IMR-90 (cell line): ENCODE measurements at regions not wholly inside any gene's neighbourhood (a gene's known extent, or its start where the extent isn't known, plus 50 kb on each side); places are given as distances from the start of the nearest gene placed in this dataset.

ENCODE experiments used
- ATAC-seq: fragments of 200-7000 bp; cut with Tn5 transposase; 2 replicates; pipeline ENCODE4 v1.9.1; 2020; ENCODE audit warnings: low read depth, mild to moderate bottlenecking, moderate library complexity
- BruUV-seq: library from RNA; stranded (reverse); fragments of 400-500 nt; replicated peaks from 2 replicates; lab custom pipeline; 2021; lab: Mats Ljungman, UMichigan
- CTCF ChIA-PET: fragments of 300-600 bp; formaldehyde crosslinking; extraction: SDS; loops from one replicate; lab custom pipeline; 2021; ENCODE audit warnings: antibody characterized with exemption; lab: Yijun Ruan, JAX
- POLR2A ChIA-PET: fragments of 300-600 bp; sonication (Branson Sonifier 250); formaldehyde crosslinking; loops from one replicate; lab custom pipeline; 2022; ENCODE audit warnings: antibody characterized with exemption; ENCODE audit not compliant: unreplicated experiment; lab: Charles Lee
- DNase-seq: peaks from one replicate; pipeline ENCODE4 v3.0.0; 2013
- H2AFZ ChIP-seq: replicated peaks from 2 replicates; pipeline ENCODE3; 2013; ENCODE audit warnings: low read length, mild to moderate bottlenecking; ENCODE audit not compliant: poor library complexity
- H2AK5ac ChIP-seq: 2 replicates; pipeline ENCODE4 v1.6.1; 2013; ENCODE audit warnings: low read depth, low read length, inconsistent platforms
- H2AK9ac ChIP-seq: replicated peaks from 2 replicates; pipeline ENCODE3; 2013; ENCODE audit warnings: mild to moderate bottlenecking, low read depth, low read length, moderate library complexity; ENCODE audit not compliant: poor library complexity
- H2BK120ac ChIP-seq: 2 replicates; pipeline ENCODE4 v1.6.1; 2013; ENCODE audit warnings: low read depth, low read length, inconsistent platforms
- H2BK15ac ChIP-seq: 3 replicates; pipeline ENCODE4 v1.6.1; 2013; ENCODE audit warnings: low read depth, low read length, inconsistent platforms
- H2BK20ac ChIP-seq: 2 replicates; pipeline ENCODE4 v1.6.1; 2013; ENCODE audit warnings: low read depth, mild to moderate bottlenecking, inconsistent platforms, low read length, moderate library complexity
- H2BK5ac ChIP-seq: 2 replicates; pipeline ENCODE4 v1.6.1; 2013; ENCODE audit warnings: mild to moderate bottlenecking, low read depth, low read length, inconsistent platforms; ENCODE audit not compliant: poor library complexity, severe bottlenecking
- H3K14ac ChIP-seq: replicated peaks from 2 replicates; pipeline ENCODE4 v1.6.1; 2013; ENCODE audit warnings: low read depth, low read length, inconsistent platforms
- H3K18ac ChIP-seq: 2 replicates; pipeline ENCODE4 v1.6.1; 2013; ENCODE audit warnings: low read depth, low read length, control low read depth
- H3K23ac ChIP-seq: 2 replicates; pipeline ENCODE4 v1.6.1; 2013; ENCODE audit warnings: low read depth, low read length, inconsistent platforms
- H3K27ac ChIP-seq: 2 replicates; pipeline ENCODE4 v1.5.1; 2013; ENCODE audit warnings: mild to moderate bottlenecking, control low read depth, low read length; ENCODE audit not compliant: insufficient read depth
- H3K27me3 ChIP-seq: 2 replicates; pipeline ENCODE4 v1.6.1; 2013; ENCODE audit warnings: low read length; ENCODE audit not compliant: control insufficient read depth, insufficient read depth
- H3K36me3 ChIP-seq: 2 replicates; pipeline ENCODE4 v1.6.1; 2013; ENCODE audit warnings: low read length, mixed read lengths; ENCODE audit not compliant: control insufficient read depth, insufficient read depth
- H3K4ac ChIP-seq: 2 replicates; pipeline ENCODE4 v1.6.1; 2013; ENCODE audit warnings: low read depth, low read length, inconsistent platforms
- H3K4me1 ChIP-seq: 2 replicates; pipeline ENCODE4 v1.6.1; 2013; ENCODE audit warnings: low read length, mixed read lengths; ENCODE audit not compliant: control insufficient read depth, insufficient read depth
- H3K4me2 ChIP-seq: 2 replicates; pipeline ENCODE4 v1.6.1; 2013; ENCODE audit warnings: low read depth, mild to moderate bottlenecking, control low read depth, low read length, moderate library complexity
- H3K4me3 ChIP-seq: 2 replicates; pipeline ENCODE4 v1.5.1; 2013; ENCODE audit warnings: low read depth, mild to moderate bottlenecking, control low read depth, low read length, moderate library complexity; ENCODE audit not compliant: insufficient read depth
- H3K56ac ChIP-seq: 2 replicates; pipeline ENCODE4 v1.6.1; 2013; ENCODE audit warnings: low read length, inconsistent platforms; ENCODE audit not compliant: insufficient read depth; ENCODE audit errors: extremely low read depth
- H3K79me1 ChIP-seq, 2 experiments: 2 replicates each; pipeline ENCODE4 v1.6.1; 2013; ENCODE audit warnings: low read length in 2 of 2, inconsistent platforms in 1 of 2, low read depth in 1 of 2
- H3K9ac ChIP-seq: 2 replicates; pipeline ENCODE4 v1.6.1; 2013; ENCODE audit warnings: low read depth, low read length, control low read depth
- H3K9me1 ChIP-seq: 2 replicates; pipeline ENCODE4 v1.6.1; 2013; ENCODE audit warnings: low read length, inconsistent platforms; ENCODE audit not compliant: insufficient read depth
- H3K9me3 ChIP-seq: 2 replicates; pipeline ENCODE4 v1.6.1; 2013; ENCODE audit warnings: low read length; ENCODE audit not compliant: control insufficient read depth, insufficient read depth
- H4K20me1 ChIP-seq: 2 replicates; pipeline ENCODE4 v1.6.1; 2013; ENCODE audit warnings: low read length, inconsistent platforms; ENCODE audit not compliant: insufficient read depth
- H4K5ac ChIP-seq: 2 replicates; pipeline ENCODE4 v1.6.1; 2013; ENCODE audit warnings: mild to moderate bottlenecking, low read depth, low read length, control low read depth
- H4K8ac ChIP-seq, 2 experiments: 2 replicates each; pipeline ENCODE4 v1.6.1; 2013; ENCODE audit warnings: low read depth in 2 of 2, low read length in 2 of 2, control low read depth in 1 of 2, inconsistent platforms in 1 of 2
- H4K91ac ChIP-seq: 2 replicates; pipeline ENCODE4 v1.6.1; 2013; ENCODE audit warnings: low read depth, low read length, inconsistent platforms; ENCODE audit not compliant: insufficient read depth
- BHLHE40 ChIP-seq: fragments of 150-350 bp; IDR thresholded peaks from 2 replicates; pipeline ENCODE4 v1.6.1; 2016; ENCODE audit warnings: mild to moderate bottlenecking, low read depth, low read length
- CEBPB ChIP-seq: IDR thresholded peaks from 2 replicates; pipeline ENCODE4 v1.6.1; 2012; ENCODE audit warnings: low read depth, low read length, improper control_type of control experiment
- CHD1 ChIP-seq: IDR thresholded peaks from 2 replicates; pipeline ENCODE4 v1.6.1; 2012; ENCODE audit warnings: low read depth, low read length, improper control_type of control experiment
- CTCF ChIP-seq: conservative IDR thresholded peaks from 2 replicates; pipeline ENCODE4 v1.5.1; 2012; ENCODE audit warnings: mild to moderate bottlenecking, low read depth, low read length, improper control_type of control experiment
- ELK1 ChIP-seq: fragments of 150-350 bp; IDR thresholded peaks from 2 replicates; pipeline ENCODE4 v1.6.1; 2016; ENCODE audit warnings: low read depth, mild to moderate bottlenecking, low read length, moderate library complexity, borderline replicate concordance
- FOS ChIP-seq: fragments of 150-350 bp; IDR thresholded peaks from 2 replicates; pipeline ENCODE4 v1.6.1; 2016; ENCODE audit warnings: low read depth, low read length
- MAFK ChIP-seq: IDR thresholded peaks from 2 replicates; pipeline ENCODE4 v1.6.1; 2012; ENCODE audit warnings: low read depth, low read length, improper control_type of control experiment
- MAZ ChIP-seq: IDR thresholded peaks from 2 replicates; pipeline ENCODE4 v1.6.1; 2012; ENCODE audit warnings: low read depth, mild to moderate bottlenecking, low read length, improper control_type of control experiment, moderate library complexity, borderline replicate concordance
- MXI1 ChIP-seq: IDR thresholded peaks from 2 replicates; pipeline ENCODE4 v1.6.1; 2012; ENCODE audit warnings: low read depth, mild to moderate bottlenecking, low read length, moderate library complexity, borderline replicate concordance
- NFE2L2 ChIP-seq: fragments of 150-350 bp; IDR thresholded peaks from 2 replicates; pipeline ENCODE4 v1.6.1; 2016; ENCODE audit warnings: low read depth, mild to moderate bottlenecking, low read length
- POLR2A ChIP-seq: IDR thresholded peaks from 2 replicates; pipeline ENCODE4 v1.6.1; 2012; ENCODE audit warnings: mild to moderate bottlenecking, low read depth, low read length
- RAD21 ChIP-seq: IDR thresholded peaks from 2 replicates; pipeline ENCODE4 v1.6.1; 2012; ENCODE audit warnings: low read length, improper control_type of control experiment
- RCOR1 ChIP-seq: IDR thresholded peaks from 2 replicates; pipeline ENCODE4 v1.6.1; 2012; ENCODE audit warnings: mild to moderate bottlenecking, low read length, improper control_type of control experiment; ENCODE audit not compliant: insufficient replicate concordance
- RFX5 ChIP-seq: IDR thresholded peaks from 2 replicates; pipeline ENCODE4 v1.8.0; 2012; ENCODE audit warnings: low read depth, mild to moderate bottlenecking, low read length, moderate library complexity
- SMC3 ChIP-seq: fragments of 150-350 bp; IDR thresholded peaks from 2 replicates; pipeline ENCODE4 v1.6.1; 2016; ENCODE audit warnings: low read depth, mild to moderate bottlenecking, antibody characterized with exemption, low read length, moderate library complexity
- dilution Hi-C: fragments of 300-500 bp; cut with HindIII; formaldehyde crosslinking; loops from one replicate; pipeline ENCODE4 v1.14.3; 2018; ENCODE audit warnings: low sequenced_read_pairs; ENCODE audit not compliant: unreplicated experiment
- in situ Hi-C: fragments of 300-500 bp; cut with MboI; formaldehyde crosslinking; loops from 3 replicates; pipeline ENCODE4 v1.14.3; 2019; ENCODE audit warnings: low sequenced_read_pairs, inconsistent platforms, mixed read lengths
- intact Hi-C: fragments of 100-400 bp; cut with micrococcal nuclease; formaldehyde crosslinking; loops from 2 replicates; pipeline ENCODE4 v1.10.0; 2022
- TF ChIP-seq, protein P1 (sequence below): fragments of 150-350 bp; IDR thresholded peaks from 2 replicates; pipeline ENCODE4 v1.6.1; 2017; ENCODE audit warnings: mild to moderate bottlenecking, antibody characterized with exemption, low read length, low read depth

- no peak overlapping the region for H2AFZ ChIP-seq
- H3K4me3 ChIP-seq: no peak overlapping the region
- no peak overlapping the region for H3K4me2 ChIP-seq
- no peak overlapping the region for H3K18ac ChIP-seq
- ChIA-PET POLR2A (no interaction called here), CTCF (no interaction called here)
- dilution Hi-C loops: no loop called here
- H4K20me1 ChIP-seq: no peaks in the 10 kb centered on the region
- H3K56ac ChIP-seq: no peak overlapping the region
- H2BK15ac ChIP-seq: no peak overlapping the region
- H3K79me1 ChIP-seq: no peaks in the 10 kb centered on the region
- peaks cover 12% of the 10 kb centered on the region for H3K9me3 ChIP-seq
- BruUV-seq: no TSS peak
- no peak overlapping the region for H3K27ac ChIP-seq
- intact Hi-C loops: no loop called here
- H3K14ac ChIP-seq: no peak overlapping the region
- DNase-seq (no peak), ATAC-seq (no peak)
- H3K4me1 ChIP-seq: no peaks in the 10 kb centered on the region
- no peak overlapping the region for H4K8ac ChIP-seq
- H2BK20ac ChIP-seq: no peak overlapping the region
- H3K23ac ChIP-seq: no peak overlapping the region
- in situ Hi-C loops: no loop called here
- no peaks in the 10 kb centered on the region for H3K36me3 ChIP-seq
- no peak overlapping the region for H2BK5ac ChIP-seq
- H4K5ac ChIP-seq: no peak overlapping the region
- no peaks in the 10 kb centered on the region for H3K27me3 ChIP-seq
- no peak overlapping the region for H2AK5ac ChIP-seq
- no peaks in the 10 kb centered on the region for H3K9me1 ChIP-seq
- TF ChIP-seq BHLHE40 (no peak), MXI1 (no peak), RCOR1 (no peak), CHD1 (no peak), MAZ (no peak), RAD21 (no peak), RFX5 (no peak), ELK1 (no peak), NFE2L2 (no peak), POLR2A (no peak), MAFK (no peak), SMC3 (no peak), CEBPB (no peak), CTCF (no peak), FOS (no peak)
- TF ChIP-seq, protein P1, sequence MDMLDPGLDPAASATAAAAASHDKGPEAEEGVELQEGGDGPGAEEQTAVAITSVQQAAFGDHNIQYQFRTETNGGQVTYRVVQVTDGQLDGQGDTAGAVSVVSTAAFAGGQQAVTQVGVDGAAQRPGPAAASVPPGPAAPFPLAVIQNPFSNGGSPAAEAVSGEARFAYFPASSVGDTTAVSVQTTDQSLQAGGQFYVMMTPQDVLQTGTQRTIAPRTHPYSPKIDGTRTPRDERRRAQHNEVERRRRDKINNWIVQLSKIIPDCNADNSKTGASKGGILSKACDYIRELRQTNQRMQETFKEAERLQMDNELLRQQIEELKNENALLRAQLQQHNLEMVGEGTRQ: no peak
- H3K9ac ChIP-seq: no peak overlapping the region
- H3K4ac ChIP-seq: no peak overlapping the region
- H4K91ac ChIP-seq: no peak overlapping the region
- no peak overlapping the region for H2AK9ac ChIP-seq
- no peak overlapping the region for H2BK120ac ChIP-seq
Measured at GRCh38 chr6:140130074-140130473, 755.6 kb upstream of the CITED2 start.
